EL (cell line): ENCODE measurements at regions not wholly inside any gene's neighbourhood (a gene's known extent, or its start where the extent isn't known, plus 50 kb on each side); places are given as distances from the start of the nearest gene placed in this dataset.
"Not testable (repeated sequence)": the region's sequence is repeated elsewhere in the genome, so short reads cannot be mapped to it uniquely, and the experiment has no call there.

ENCODE experiments used
- DNase-seq: peaks from one replicate; pipeline ENCODE4 v3.0.0-alpha.2; 2016

GRCh38 chr19:28397306-28397705 lies 815.6 kb downstream of the UQCRFS1 start:
- DNase-seq, result no peak

- no peak for DNase-seq
Measured at GRCh38 chr19:28396287-28396831, 816.6 kb downstream of the UQCRFS1 start.

- DNase-seq, result no peak
Measured at GRCh38 chr19:28394725-28395124, 818.2 kb downstream of the UQCRFS1 start.

GRCh38 chr19:28393574-28394336 lies 819.2 kb downstream of the UQCRFS1 start:
- peak; percentile 48 for DNase-seq

GRCh38 chr19:28388988-28389387 lies 824.0 kb downstream of the UQCRFS1 start:
- DNase-seq, result no peak

GRCh38 chr19:28387507-28387906 lies 825.4 kb downstream of the UQCRFS1 start:
- DNase-seq, result no peak

- no peak for DNase-seq
Measured at GRCh38 chr19:28386470-28386869, 826.5 kb downstream of the UQCRFS1 start.

- no peak for DNase-seq
Measured at GRCh38 chr19:28386066-28386465, 826.9 kb downstream of the UQCRFS1 start.

GRCh38 chr19:28377077-28377476 lies 835.9 kb downstream of the UQCRFS1 start:
- DNase-seq, result no peak

GRCh38 chr19:28374971-28375370 lies 838.0 kb downstream of the UQCRFS1 start:
- no peak for DNase-seq

GRCh38 chr19:28372576-28373247 lies 840.2 kb downstream of the UQCRFS1 start:
- no peak for DNase-seq

GRCh38 chr19:28367146-28367545 lies 845.8 kb downstream of the UQCRFS1 start:
- DNase-seq, result no peak

GRCh38 chr19:28363254-28363653 lies 849.7 kb downstream of the UQCRFS1 start:
- DNase-seq, result no peak

- DNase-seq, result no peak
Measured at GRCh38 chr19:28359431-28360414, 853.2 kb downstream of the UQCRFS1 start.

GRCh38 chr19:28358633-28359032 lies 854.3 kb downstream of the UQCRFS1 start:
- no peak for DNase-seq

- peak; percentile 45 for DNase-seq
Measured at GRCh38 chr19:28351761-28352160, 861.2 kb downstream of the UQCRFS1 start.

GRCh38 chr19:28351321-28351720 lies 861.6 kb downstream of the UQCRFS1 start:
- not testable (repeated sequence) for DNase-seq

GRCh38 chr19:28350673-28351072 lies 862.3 kb downstream of the UQCRFS1 start:
- DNase-seq, result no peak

GRCh38 chr19:28350037-28350436 lies 862.9 kb downstream of the UQCRFS1 start:
- no peak for DNase-seq

GRCh38 chr19:28349604-28350003 lies 863.3 kb downstream of the UQCRFS1 start:
- DNase-seq, result no peak

GRCh38 chr19:28345811-28346210 lies 867.1 kb downstream of the UQCRFS1 start:
- no peak for DNase-seq

GRCh38 chr19:28341810-28342350 lies 871.1 kb downstream of the UQCRFS1 start:
- DNase-seq, result no peak

GRCh38 chr19:28334419-28334818 lies 878.5 kb downstream of the UQCRFS1 start:
- DNase-seq, result no peak
